ENCODE measurements at regions not wholly inside any gene's neighbourhood (a gene's known extent, or its start where the extent isn't known, plus 50 kb on each side); places are given as distances from the start of the nearest gene placed in this dataset.

- no peak for TF ChIP-seq CTCF (IDR thresholded peaks at IDR 0.05; ENCODE audit: low read depth, low read length, poor library complexity, severe bottlenecking)
- TF ChIP-seq EZH2phosphoT487 (IDR thresholded peaks at IDR 0.05; ENCODE audit: borderline replicate concordance, low read length) = no peak
Measured at GRCh38 chr16:64144617-64145016, 977.2 kb downstream of the CDH11 start.

Measured in DOHH2 (cell line).